ENCODE measurements at regions not wholly inside any gene's neighbourhood (a gene's known extent, or its start where the extent isn't known, plus 50 kb on each side); places are given as distances from the start of the nearest gene placed in this dataset.

DNA sequence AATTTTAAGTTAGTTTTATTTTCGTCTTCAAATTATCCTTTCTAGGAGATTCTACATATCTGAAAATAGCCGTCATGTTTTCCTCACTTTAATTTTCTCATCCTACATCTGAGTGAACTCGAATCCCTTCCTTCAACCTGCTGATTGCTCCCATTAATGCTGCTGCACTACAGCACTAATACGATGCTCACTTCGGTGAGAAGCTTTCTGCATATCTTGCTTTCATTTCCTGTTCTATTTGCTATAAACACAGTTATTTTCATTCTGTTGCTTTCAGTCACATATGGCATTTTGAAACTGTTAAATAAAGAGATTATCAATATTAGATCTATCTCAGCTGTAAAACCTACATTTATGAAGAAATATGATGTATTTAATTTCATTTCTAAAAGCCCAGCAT lies 749.2 kb downstream of the EFNA5 start:
- Histone ChIP-seq H3K9ac (ENCODE audit: low read length) (no peak overlapping the region), H3K36me3 (ENCODE audit: insufficient read depth, low read length) (no peaks in the 10 kb centered on the region), H3K27ac (ENCODE audit: low read depth, low read length, poor library complexity, severe bottlenecking) (no peak overlapping the region), H3F3A (ENCODE audit: insufficient read depth, low read length) (no peaks in the 10 kb centered on the region), H4K20me1 (ENCODE audit: insufficient read depth, low read length) (no peaks in the 10 kb centered on the region), H3K27me3 (ENCODE audit: insufficient read depth, low read length) (no peaks in the 10 kb centered on the region), H3K4me2 (ENCODE audit: low read length) (no peak overlapping the region), H3K79me2 (ENCODE audit: insufficient read depth, low read length) (no peaks in the 10 kb centered on the region), H3K9me2 (ENCODE audit: low read depth, low read length) (no peaks in the 10 kb centered on the region), H2AFZ (ENCODE audit: low read length) (no peak overlapping the region), H3K4me3 (ENCODE audit: low read depth, low read length, poor library complexity, severe bottlenecking) (no peak overlapping the region), H3K9me3 (ENCODE audit: low read length) (no peaks in the 10 kb centered on the region), H3K4me1 (ENCODE audit: insufficient read depth, low read length, severe bottlenecking) (no peaks in the 10 kb centered on the region)
- TF ChIP-seq, protein P1, sequence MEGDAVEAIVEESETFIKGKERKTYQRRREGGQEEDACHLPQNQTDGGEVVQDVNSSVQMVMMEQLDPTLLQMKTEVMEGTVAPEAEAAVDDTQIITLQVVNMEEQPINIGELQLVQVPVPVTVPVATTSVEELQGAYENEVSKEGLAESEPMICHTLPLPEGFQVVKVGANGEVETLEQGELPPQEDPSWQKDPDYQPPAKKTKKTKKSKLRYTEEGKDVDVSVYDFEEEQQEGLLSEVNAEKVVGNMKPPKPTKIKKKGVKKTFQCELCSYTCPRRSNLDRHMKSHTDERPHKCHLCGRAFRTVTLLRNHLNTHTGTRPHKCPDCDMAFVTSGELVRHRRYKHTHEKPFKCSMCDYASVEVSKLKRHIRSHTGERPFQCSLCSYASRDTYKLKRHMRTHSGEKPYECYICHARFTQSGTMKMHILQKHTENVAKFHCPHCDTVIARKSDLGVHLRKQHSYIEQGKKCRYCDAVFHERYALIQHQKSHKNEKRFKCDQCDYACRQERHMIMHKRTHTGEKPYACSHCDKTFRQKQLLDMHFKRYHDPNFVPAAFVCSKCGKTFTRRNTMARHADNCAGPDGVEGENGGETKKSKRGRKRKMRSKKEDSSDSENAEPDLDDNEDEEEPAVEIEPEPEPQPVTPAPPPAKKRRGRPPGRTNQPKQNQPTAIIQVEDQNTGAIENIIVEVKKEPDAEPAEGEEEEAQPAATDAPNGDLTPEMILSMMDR (IDR thresholded peaks at IDR 0.05; ENCODE audit: low read length), result no peak
- no peak for TF ChIP-seq EZH2 (IDR thresholded peaks at IDR 0.05; ENCODE audit: borderline replicate concordance, low read length)

DNA sequence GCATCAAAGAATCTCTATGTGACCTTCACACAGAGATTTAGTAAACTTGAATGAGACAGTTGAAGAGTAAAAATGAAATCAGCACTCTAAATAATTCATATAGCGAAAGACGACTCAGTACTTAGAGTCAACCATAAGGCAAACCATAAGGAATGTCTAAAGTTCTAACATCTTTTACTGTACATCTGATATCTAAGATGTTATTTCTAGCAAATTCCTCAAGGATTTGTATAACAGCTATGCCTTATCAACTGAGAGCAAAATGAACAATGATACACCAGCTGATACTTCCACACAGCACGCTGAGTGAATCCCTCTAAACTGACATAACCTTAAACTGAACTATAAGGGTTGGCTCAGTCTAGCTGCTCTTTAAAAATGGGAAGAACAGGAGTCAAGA lies 760.3 kb downstream of the EFNA5 start:
- no peaks in the 10 kb centered on the region for H3F3A ChIP-seq (ENCODE audit: insufficient read depth, low read length)
- no peaks in the 10 kb centered on the region for H3K9me2 ChIP-seq (ENCODE audit: low read depth, low read length)
- H3K9me3 ChIP-seq (ENCODE audit: low read length), result no peaks in the 10 kb centered on the region
- no peaks in the 10 kb centered on the region for H3K27me3 ChIP-seq (ENCODE audit: insufficient read depth, low read length)
- no peak overlapping the region for H2AFZ ChIP-seq (ENCODE audit: low read length)
- H3K4me2 ChIP-seq (ENCODE audit: low read length), result no peak overlapping the region
- no peak overlapping the region for H3K27ac ChIP-seq (ENCODE audit: low read depth, low read length, poor library complexity, severe bottlenecking)
- no peaks in the 10 kb centered on the region for H4K20me1 ChIP-seq (ENCODE audit: insufficient read depth, low read length)
- no peaks in the 10 kb centered on the region for H3K36me3 ChIP-seq (ENCODE audit: insufficient read depth, low read length)
- no peaks in the 10 kb centered on the region for H3K79me2 ChIP-seq (ENCODE audit: insufficient read depth, low read length)
- no peaks in the 10 kb centered on the region for H3K4me1 ChIP-seq (ENCODE audit: insufficient read depth, low read length, severe bottlenecking)
- H3K4me3 ChIP-seq (ENCODE audit: low read depth, low read length, poor library complexity, severe bottlenecking), result no peak overlapping the region
- TF ChIP-seq, protein P1 (IDR thresholded peaks at IDR 0.05; ENCODE audit: low read length), result no peak
- TF ChIP-seq EZH2 (IDR thresholded peaks at IDR 0.05; ENCODE audit: borderline replicate concordance, low read length), result no peak
- H3K9ac ChIP-seq (ENCODE audit: low read length), result no peak overlapping the region

DNA sequence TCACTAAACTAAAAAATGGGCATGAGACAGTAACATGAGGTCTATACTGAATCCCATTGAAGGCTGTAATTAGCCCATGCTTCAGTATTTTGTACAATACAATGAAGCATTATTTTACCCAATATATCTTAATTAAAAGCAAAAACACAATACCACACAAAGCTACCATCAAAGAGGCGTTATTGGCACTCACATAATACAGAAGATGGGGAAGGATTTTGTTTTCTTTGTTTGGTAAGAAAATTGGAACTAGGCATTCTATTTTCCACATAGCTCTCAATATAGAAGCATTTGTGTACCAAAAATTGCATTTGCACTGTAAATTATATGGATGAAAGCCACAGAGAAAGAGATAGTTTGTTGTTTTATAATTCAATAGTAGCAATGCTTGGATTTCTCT lies 761.0 kb downstream of the EFNA5 start:
- no peaks in the 10 kb centered on the region for H3F3A ChIP-seq (ENCODE audit: insufficient read depth, low read length)
- no peaks in the 10 kb centered on the region for H4K20me1 ChIP-seq (ENCODE audit: insufficient read depth, low read length)
- no peak overlapping the region for H3K9ac ChIP-seq (ENCODE audit: low read length)
- no peaks in the 10 kb centered on the region for H3K79me2 ChIP-seq (ENCODE audit: insufficient read depth, low read length)
- no peaks in the 10 kb centered on the region for H3K9me3 ChIP-seq (ENCODE audit: low read length)
- TF ChIP-seq EZH2 (IDR thresholded peaks at IDR 0.05; ENCODE audit: borderline replicate concordance, low read length), result no peak
- TF ChIP-seq, protein P1 (IDR thresholded peaks at IDR 0.05; ENCODE audit: low read length), result no peak
- H3K4me1 ChIP-seq (ENCODE audit: insufficient read depth, low read length, severe bottlenecking), result no peaks in the 10 kb centered on the region
- H2AFZ ChIP-seq (ENCODE audit: low read length), result no peak overlapping the region
- H3K4me3 ChIP-seq (ENCODE audit: low read depth, low read length, poor library complexity, severe bottlenecking), result no peak overlapping the region
- H3K27me3 ChIP-seq (ENCODE audit: insufficient read depth, low read length), result no peaks in the 10 kb centered on the region
- H3K27ac ChIP-seq (ENCODE audit: low read depth, low read length, poor library complexity, severe bottlenecking), result no peak overlapping the region
- no peaks in the 10 kb centered on the region for H3K9me2 ChIP-seq (ENCODE audit: low read depth, low read length)
- H3K4me2 ChIP-seq (ENCODE audit: low read length), result no peak overlapping the region
- no peaks in the 10 kb centered on the region for H3K36me3 ChIP-seq (ENCODE audit: insufficient read depth, low read length)
